NCI-H510A (cell line): ENCODE measurements at regions not wholly inside any gene's neighbourhood (a gene's known extent, or its start where the extent isn't known, plus 50 kb on each side); places are given as distances from the start of the nearest gene placed in this dataset.

Source experiments
- DNase-seq: peaks from one replicate; lab custom pipeline; 2025; lab: John Stamatoyannopoulos, UW

GRCh38 chr3:36282766-36283165 lies 97.5 kb upstream of the STAC start:
- DNase-seq, result no peak

GRCh38 chr3:36295296-36295695 lies 85.0 kb upstream of the STAC start:
- DNase-seq, result no peak

- no peak for DNase-seq
Observed at GRCh38 chr3:36297195-36297594, 83.1 kb upstream of the STAC start.

- DNase-seq, result no peak
Observed at GRCh38 chr3:36298188-36298587, 82.1 kb upstream of the STAC start.

GRCh38 chr3:36302158-36302509 lies 78.2 kb upstream of the STAC start:
- DNase-seq, result no peak

- DNase-seq, result no peak
Observed at GRCh38 chr3:36302626-36303025, 77.7 kb upstream of the STAC start.

GRCh38 chr3:36303286-36303685 lies 77.0 kb upstream of the STAC start:
- DNase-seq, result no peak

- no peak for DNase-seq
Observed at GRCh38 chr3:36305929-36306520, 74.3 kb upstream of the STAC start.

- DNase-seq, result no peak
Observed at GRCh38 chr3:36309092-36309491, 71.2 kb upstream of the STAC start.

GRCh38 chr3:36312351-36312750 lies 68.0 kb upstream of the STAC start:
- DNase-seq, result no peak

GRCh38 chr3:36317915-36318314 lies 62.4 kb upstream of the STAC start:
- no peak for DNase-seq

GRCh38 chr3:36318621-36319200 lies 61.6 kb upstream of the STAC start:
- no peak for DNase-seq

GRCh38 chr3:36319680-36320079 lies 60.6 kb upstream of the STAC start:
- DNase-seq, result no peak
